ENCODE measurements at regions not wholly inside any gene's neighbourhood (a gene's known extent, or its start where the extent isn't known, plus 50 kb on each side); places are given as distances from the start of the nearest gene placed in this dataset.
"Not testable (repeated sequence)": the region's sequence is repeated elsewhere in the genome, so short reads cannot be mapped to it uniquely, and the experiment has no call there.

- no peak for DNase-seq (ENCODE audit: low read depth)
These were observed 70.5 kb upstream of the DHX40 start for GRCh38 chr17:59494757-59495368.

- DNase-seq (ENCODE audit: low read depth), result no peak
These were observed 69.2 kb upstream of the DHX40 start for GRCh38 chr17:59496178-59496577.

- peak; percentile 20 for DNase-seq (ENCODE audit: low read depth)
These were observed 66.7 kb upstream of the DHX40 start for GRCh38 chr17:59498530-59499307.

GRCh38 chr17:59500086-59500655 is 65.2 kb upstream of the DHX40 start:
- not testable (repeated sequence) for DNase-seq (ENCODE audit: low read depth)

GRCh38 chr17:59501690-59502089 is 63.7 kb upstream of the DHX40 start:
- no peak for DNase-seq (ENCODE audit: low read depth)

GRCh38 chr17:59502800-59503199 is 62.6 kb upstream of the DHX40 start:
- no peak for DNase-seq (ENCODE audit: low read depth)

GRCh38 chr17:59503500-59503899 is 61.9 kb upstream of the DHX40 start:
- DNase-seq (ENCODE audit: low read depth), result no peak

GRCh38 chr17:59504821-59505220 is 60.6 kb upstream of the DHX40 start:
- no peak for DNase-seq (ENCODE audit: low read depth)

- peak; percentile 21 for DNase-seq (ENCODE audit: low read depth)
These were observed 59.7 kb upstream of the DHX40 start for GRCh38 chr17:59505610-59506276.

GRCh38 chr17:59506894-59507726 is 58.3 kb upstream of the DHX40 start:
- peak; percentile 42 for DNase-seq (ENCODE audit: low read depth)

GRCh38 chr17:59508999-59509625 is 56.3 kb upstream of the DHX40 start:
- DNase-seq (ENCODE audit: low read depth), result no peak

GRCh38 chr17:59510611-59511010 is 54.8 kb upstream of the DHX40 start:
- no peak for DNase-seq (ENCODE audit: low read depth)

GRCh38 chr17:59511726-59512125 is 53.7 kb upstream of the DHX40 start:
- DNase-seq (ENCODE audit: low read depth), result no peak

- DNase-seq (ENCODE audit: low read depth), result no peak
These were observed 52.5 kb upstream of the DHX40 start for GRCh38 chr17:59512844-59513385.

GRCh38 chr17:59513934-59514841 is 51.2 kb upstream of the DHX40 start:
- peak; percentile 17 for DNase-seq (ENCODE audit: low read depth)

All from GM04503 (cell line).